HEK293T (cell line): ENCODE measurements at regions not wholly inside any gene's neighbourhood (a gene's known extent, or its start where the extent isn't known, plus 50 kb on each side); places are given as distances from the start of the nearest gene placed in this dataset.

Source experiments
- CTCF ChIA-PET: fragments of 350-600 bp; formaldehyde crosslinking; extraction: SDS; loops from one replicate; lab custom pipeline; 2021; ENCODE audit warnings: antibody characterized with exemption, inconsistent platforms; lab: Yijun Ruan, JAX
- POLR2A ChIA-PET: fragments of 350-600 bp; formaldehyde crosslinking; extraction: SDS; loops from one replicate; lab custom pipeline; 2020; ENCODE audit warnings: antibody characterized with exemption, inconsistent platforms; lab: Yijun Ruan, JAX
- DNase-seq: peaks from one replicate; pipeline ENCODE4 v3.0.0; 2012; ENCODE audit warnings: mixed read lengths; ENCODE audit errors: extremely low spot score
- ARNT ChIP-seq: fragments of 450-650 bp; IDR thresholded peaks from 2 replicates; pipeline ENCODE4 v1.6.1; 2017; ENCODE audit warnings: mild to moderate bottlenecking
- BHLHE40 ChIP-seq: fragments of 450-650 bp; IDR thresholded peaks from 2 replicates; pipeline ENCODE4 v1.6.1; 2016; ENCODE audit warnings: mild to moderate bottlenecking, moderate library complexity, borderline replicate concordance
- CTBP1 ChIP-seq: fragments of 450-650 bp; IDR thresholded peaks from 2 replicates; pipeline ENCODE4 v1.6.1; 2016; ENCODE audit warnings: borderline replicate concordance
- ELF4 ChIP-seq: fragments of 450-650 bp; IDR thresholded peaks from 2 replicates; pipeline ENCODE4 v1.6.1; 2017; ENCODE audit warnings: antibody characterized with exemption
- FOXA1 ChIP-seq: fragments of 450-650 bp; IDR thresholded peaks from 2 replicates; pipeline ENCODE4 v1.6.1; 2016; ENCODE audit warnings: mild to moderate bottlenecking
- FOXK2 ChIP-seq: fragments of 450-650 bp; IDR thresholded peaks from 2 replicates; pipeline ENCODE4 v1.6.1; 2016; ENCODE audit warnings: mild to moderate bottlenecking
- FOXM1 ChIP-seq: fragments of 450-650 bp; IDR thresholded peaks from 2 replicates; pipeline ENCODE4 v1.6.1; 2017; ENCODE audit warnings: mild to moderate bottlenecking, borderline replicate concordance
- HDGF ChIP-seq: fragments of 450-650 bp; IDR thresholded peaks from 2 replicates; pipeline ENCODE4 v1.6.1; 2017; ENCODE audit warnings: antibody characterized with exemption, borderline replicate concordance
- L3MBTL2 ChIP-seq: fragments of 450-650 bp; conservative IDR thresholded peaks from 2 replicates; pipeline ENCODE4 v1.6.1; 2016; ENCODE audit warnings: mild to moderate bottlenecking
- LEF1 ChIP-seq: fragments of 450-650 bp; IDR thresholded peaks from 2 replicates; pipeline ENCODE4 v1.6.1; 2017; ENCODE audit warnings: mild to moderate bottlenecking, borderline replicate concordance
- NFRKB ChIP-seq: fragments of 450-650 bp; IDR thresholded peaks from 2 replicates; pipeline ENCODE4 v1.6.1; 2016; ENCODE audit warnings: mild to moderate bottlenecking, moderate library complexity
- PKNOX1 ChIP-seq: fragments of 450-650 bp; IDR thresholded peaks from 2 replicates; pipeline ENCODE4 v1.6.1; 2016
- SP1 ChIP-seq: fragments of 450-650 bp; IDR thresholded peaks from 2 replicates; pipeline ENCODE4 v1.6.1; 2017
- SUZ12 ChIP-seq: fragments of 450-650 bp; IDR thresholded peaks from 2 replicates; pipeline ENCODE4 v1.6.1; 2016; ENCODE audit warnings: mild to moderate bottlenecking
- TARDBP ChIP-seq: fragments of 450-650 bp; IDR thresholded peaks from 2 replicates; pipeline ENCODE4 v1.6.1; 2016
- ZNF384 ChIP-seq: fragments of 450-650 bp; IDR thresholded peaks from 2 replicates; pipeline ENCODE4 v1.6.1; 2016

GRCh38 chr2:4152051-4152450 is 448.7 kb downstream of the DCDC2C start:
- no peak for DNase-seq
- ChIA-PET POLR2A (no interaction called here), CTCF (interaction anchor here (0.6 kb wide), 1 partner anchor 192 kb away, joined by 3 read pairs; no protein-coding TSS in a partner anchor)
- no peak for TF ChIP-seq HDGF
- no peak for TF ChIP-seq CTBP1
- TF ChIP-seq ARNT = no peak
- TF ChIP-seq TARDBP = no peak
- no peak for TF ChIP-seq ZNF384

GRCh38 chr2:4168834-4169233 is 465.5 kb downstream of the DCDC2C start:
- DNase-seq = no peak
- ChIA-PET POLR2A (no interaction called here), CTCF (no interaction called here)
- TF ChIP-seq SP1 (no peak), NFRKB (no peak), TARDBP (no peak), FOXK2 (no peak), ELF4 (no peak), FOXA1 (no peak), SUZ12 (no peak), LEF1 (no peak), PKNOX1 (no peak), ARNT (no peak), HDGF (no peak), BHLHE40 (no peak), CTBP1 (no peak)

- DNase-seq = no peak
- ChIA-PET POLR2A (no interaction called here), CTCF (no interaction called here)
- no peak for TF ChIP-seq HDGF
Measured at GRCh38 chr2:4174796-4175195, 471.4 kb downstream of the DCDC2C start.

- POLR2A ChIA-PET = no interaction called here
- CTCF ChIA-PET = no interaction called here
- TF ChIP-seq PKNOX1 (no peak), BHLHE40 (no peak), CTBP1 (no peak), NFRKB (no peak), FOXA1 (no peak), FOXK2 (no peak), FOXM1 (no peak), SP1 (no peak), ELF4 (no peak), SUZ12 (no peak), L3MBTL2 (no peak), ZNF384 (no peak), LEF1 (no peak), TARDBP (no peak), ARNT (no peak), HDGF (no peak)
- DNase-seq = no peak
Measured at GRCh38 chr2:4175343-4175742, 472.0 kb downstream of the DCDC2C start.

- POLR2A ChIA-PET = no interaction called here
- CTCF ChIA-PET = no interaction called here
- no peak for DNase-seq
- TF ChIP-seq PKNOX1 = no peak
Measured at GRCh38 chr2:4180631-4181030, 477.3 kb downstream of the DCDC2C start.

GRCh38 chr2:4181062-4181461 is 477.7 kb downstream of the DCDC2C start:
- no peak for TF ChIP-seq SUZ12
- TF ChIP-seq ARNT = no peak
- TF ChIP-seq BHLHE40 = no peak
- no peak for TF ChIP-seq CTBP1
- TF ChIP-seq FOXA1 = no peak
- no peak for DNase-seq
- ChIA-PET CTCF (no interaction called here), POLR2A (no interaction called here)

GRCh38 chr2:4188561-4188960 is 485.2 kb downstream of the DCDC2C start:
- CTCF ChIA-PET = interaction anchor here (0.7 kb wide), 1 partner anchor 759 kb away, joined by 4 read pairs; no protein-coding TSS in a partner anchor
- TF ChIP-seq SP1 (no peak), ZNF384 (no peak), HDGF (no peak), FOXM1 (no peak), SUZ12 (no peak), ARNT (no peak), CTBP1 (no peak), PKNOX1 (no peak), NFRKB (no peak), BHLHE40 (no peak), ELF4 (no peak), LEF1 (no peak), FOXK2 (no peak)
- POLR2A ChIA-PET = no interaction called here
- no peak for DNase-seq
